ENCODE measurements at regions not wholly inside any gene's neighbourhood (a gene's known extent, or its start where the extent isn't known, plus 50 kb on each side); places are given as distances from the start of the nearest gene placed in this dataset.

DNA sequence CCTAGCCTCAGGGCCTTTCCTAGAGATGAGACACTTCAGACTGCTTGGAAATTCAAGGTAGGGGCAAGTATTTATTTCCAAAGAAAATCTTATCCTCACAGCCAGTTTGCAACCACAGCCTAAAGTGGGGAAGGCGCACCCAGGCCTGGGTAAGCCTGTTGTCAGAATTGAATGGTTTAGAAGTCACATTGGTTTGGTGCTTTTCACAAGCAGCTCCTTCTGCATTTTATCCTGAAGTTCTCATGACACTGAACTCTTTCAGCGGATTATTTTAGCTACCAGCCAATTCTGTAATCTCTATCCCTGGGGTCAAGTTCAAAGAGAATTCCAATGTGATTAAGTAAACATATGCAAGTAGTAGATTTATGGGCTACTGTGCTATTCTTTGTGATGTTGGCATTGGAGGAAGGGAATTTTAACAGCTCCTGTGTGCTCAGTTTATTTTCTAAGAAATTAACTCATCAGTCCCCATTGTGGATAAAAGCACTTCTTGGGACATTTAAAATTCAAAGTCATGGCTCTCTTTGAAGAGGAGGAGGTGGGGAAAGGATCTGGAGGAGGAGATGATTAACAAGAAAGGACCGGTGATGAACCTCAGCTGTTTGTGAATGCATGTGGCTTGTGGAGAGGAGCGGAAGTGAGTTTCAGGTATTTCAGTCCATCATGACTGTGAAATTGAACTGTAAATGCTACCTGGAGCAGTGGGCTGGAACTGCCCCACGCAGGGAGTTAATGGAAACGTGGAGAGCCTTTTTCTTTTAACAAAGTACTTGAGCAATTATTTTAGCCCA lies 90.2 kb upstream of the CACUL1 start:
- DNase-seq (ENCODE audit: insufficient read length, low spot score) (no peak), FAIRE-seq (no peak)
- TF ChIP-seq PAX5 (IDR thresholded peaks at IDR 0.05; ENCODE audit: insufficient read depth, low read length, severe bottlenecking) (no peak), TAF1 (IDR thresholded peaks at IDR 0.05; ENCODE audit: low read depth, low read length) (no peak), POU2F2 (IDR thresholded peaks at IDR 0.05; ENCODE audit: low read depth, low read length) (no peak), POLR2A (IDR thresholded peaks at IDR 0.05; ENCODE audit: low read depth, low read length) (no peak), POLR2AphosphoS5 (IDR thresholded peaks at IDR 0.05; ENCODE audit: low read depth, low read length) (no peak), SPI1 (IDR thresholded peaks at IDR 0.05; ENCODE audit: low read depth, low read length) (no peak)

GRCh38 chr10:118845776-118846175 lies 91.0 kb upstream of the CACUL1 start:
- FAIRE-seq (no peak), DNase-seq (ENCODE audit: insufficient read length, low spot score) (no peak)
- TF ChIP-seq POLR2AphosphoS5 (IDR thresholded peaks at IDR 0.05; ENCODE audit: low read depth, low read length) = no peak
- no peak for TF ChIP-seq PAX5 (IDR thresholded peaks at IDR 0.05; ENCODE audit: insufficient read depth, low read length, severe bottlenecking)
- TF ChIP-seq SPI1 (IDR thresholded peaks at IDR 0.05; ENCODE audit: low read depth, low read length) = no peak
- no peak for TF ChIP-seq TAF1 (IDR thresholded peaks at IDR 0.05; ENCODE audit: low read depth, low read length)
- TF ChIP-seq POU2F2 (IDR thresholded peaks at IDR 0.05; ENCODE audit: low read depth, low read length) = no peak

DNA sequence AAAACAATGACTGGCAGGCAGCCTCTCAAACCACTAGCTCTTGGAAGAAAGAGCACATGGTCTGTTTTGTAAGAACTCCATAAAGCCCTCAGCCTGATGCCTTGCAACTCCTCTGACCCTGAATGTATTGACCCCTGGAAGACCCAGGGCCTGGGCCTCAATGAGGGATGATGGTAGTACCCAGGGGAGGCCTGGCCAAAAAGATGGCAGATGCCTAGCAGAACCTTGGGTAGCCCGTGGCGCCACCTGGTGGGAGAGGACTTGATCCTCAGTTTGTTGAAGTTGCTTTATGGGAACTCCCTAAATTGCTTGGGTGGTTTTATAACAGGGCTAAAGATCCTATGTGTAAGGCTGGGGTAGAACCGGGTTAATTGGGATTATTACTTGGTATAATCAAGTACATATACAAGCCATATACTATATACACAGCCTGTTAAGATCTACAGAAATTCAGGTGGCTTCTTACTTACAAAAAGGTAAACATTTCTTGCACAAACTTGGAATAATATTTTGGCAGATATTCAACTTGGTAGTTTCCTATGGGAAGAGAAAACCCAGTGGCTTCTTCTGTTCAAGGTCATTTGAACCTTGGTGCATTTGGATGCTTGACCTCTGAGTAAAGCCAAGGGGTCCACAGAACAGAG lies 95.8 kb upstream of the CACUL1 start:
- no peak for TF ChIP-seq POLR2AphosphoS5 (IDR thresholded peaks at IDR 0.05; ENCODE audit: low read depth, low read length)
- no peak for TF ChIP-seq POU2F2 (IDR thresholded peaks at IDR 0.05; ENCODE audit: low read depth, low read length)
- TF ChIP-seq PAX5 (IDR thresholded peaks at IDR 0.05; ENCODE audit: insufficient read depth, low read length, severe bottlenecking) = no peak
- TF ChIP-seq TAF1 (IDR thresholded peaks at IDR 0.05; ENCODE audit: low read depth, low read length) = no peak
- no peak for TF ChIP-seq SPI1 (IDR thresholded peaks at IDR 0.05; ENCODE audit: low read depth, low read length)
- TF ChIP-seq POLR2A (IDR thresholded peaks at IDR 0.05; ENCODE audit: low read depth, low read length) = no peak
- FAIRE-seq = peak; percentile 76
- DNase-seq (ENCODE audit: insufficient read length, low spot score) = peak; percentile 24

- TF ChIP-seq PAX5 (IDR thresholded peaks at IDR 0.05; ENCODE audit: insufficient read depth, low read length, severe bottlenecking) = no peak
- TF ChIP-seq SPI1 (IDR thresholded peaks at IDR 0.05; ENCODE audit: low read depth, low read length) = peak; percentile 87
- FAIRE-seq = no peak
Observed at GRCh38 chr10:118851062-118852035, 96.6 kb upstream of the CACUL1 start.

DNA sequence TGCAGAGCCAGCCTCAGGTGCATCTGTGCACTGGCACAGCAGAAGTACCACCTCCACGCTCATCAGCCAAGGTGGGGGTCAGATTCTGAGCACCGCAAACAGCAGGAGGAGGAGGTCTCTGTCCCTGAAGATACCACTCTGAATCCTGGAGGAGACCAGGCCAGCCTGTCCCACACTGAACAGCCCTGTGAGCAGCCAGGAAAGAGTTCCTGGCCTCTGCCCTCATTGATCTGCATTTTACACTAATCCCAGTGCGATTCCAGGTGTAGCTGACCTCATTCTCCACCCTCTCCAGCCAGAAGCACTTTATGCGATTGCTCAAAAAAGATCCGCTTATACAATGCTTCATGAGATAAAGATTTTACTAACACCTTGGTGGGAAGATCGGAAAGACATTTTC lies 99.1 kb upstream of the CACUL1 start:
- no peak for DNase-seq (ENCODE audit: insufficient read length, low spot score)
- FAIRE-seq = no peak
- TF ChIP-seq PAX5 (IDR thresholded peaks at IDR 0.05; ENCODE audit: insufficient read depth, low read length, severe bottlenecking) (no peak), SPI1 (IDR thresholded peaks at IDR 0.05; ENCODE audit: low read depth, low read length) (no peak), POLR2A (IDR thresholded peaks at IDR 0.05; ENCODE audit: low read depth, low read length) (no peak), POU2F2 (IDR thresholded peaks at IDR 0.05; ENCODE audit: low read depth, low read length) (no peak), TAF1 (IDR thresholded peaks at IDR 0.05; ENCODE audit: low read depth, low read length) (no peak), POLR2AphosphoS5 (IDR thresholded peaks at IDR 0.05; ENCODE audit: low read depth, low read length) (no peak)

More at GRCh38 chr10:118851062-118852035, 96.6 kb upstream of the CACUL1 start:
- DNase-seq (ENCODE audit: insufficient read length, low spot score) = no peak

DNA sequence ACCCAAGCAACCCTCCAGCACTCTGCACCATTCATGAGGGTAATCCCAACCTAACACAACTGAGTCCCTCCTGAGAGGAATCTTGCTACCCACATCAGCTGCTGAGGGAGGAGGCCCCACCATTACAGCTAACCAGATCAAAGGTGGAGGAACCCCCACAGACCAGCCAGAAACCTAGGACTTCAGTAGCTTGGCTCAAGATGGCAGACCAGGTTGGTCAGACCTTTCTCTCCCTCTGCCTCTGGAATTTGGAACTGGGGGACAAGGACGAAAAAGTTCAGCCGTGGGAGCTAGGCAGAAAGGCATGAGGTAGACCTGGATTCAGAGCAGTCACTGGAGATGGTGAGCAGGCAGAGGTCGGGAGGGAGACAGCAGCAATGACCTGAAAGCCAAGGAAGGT lies 101.3 kb upstream of the CACUL1 start:
- no peak for TF ChIP-seq SPI1 (IDR thresholded peaks at IDR 0.05; ENCODE audit: low read depth, low read length)
- TF ChIP-seq POLR2AphosphoS5 (IDR thresholded peaks at IDR 0.05; ENCODE audit: low read depth, low read length) = no peak
- TF ChIP-seq PAX5 (IDR thresholded peaks at IDR 0.05; ENCODE audit: insufficient read depth, low read length, severe bottlenecking) = no peak
- TF ChIP-seq POU2F2 (IDR thresholded peaks at IDR 0.05; ENCODE audit: low read depth, low read length) = no peak
- TF ChIP-seq TAF1 (IDR thresholded peaks at IDR 0.05; ENCODE audit: low read depth, low read length) = no peak
- FAIRE-seq (no peak), DNase-seq (ENCODE audit: insufficient read length, low spot score) (no peak)

DNA sequence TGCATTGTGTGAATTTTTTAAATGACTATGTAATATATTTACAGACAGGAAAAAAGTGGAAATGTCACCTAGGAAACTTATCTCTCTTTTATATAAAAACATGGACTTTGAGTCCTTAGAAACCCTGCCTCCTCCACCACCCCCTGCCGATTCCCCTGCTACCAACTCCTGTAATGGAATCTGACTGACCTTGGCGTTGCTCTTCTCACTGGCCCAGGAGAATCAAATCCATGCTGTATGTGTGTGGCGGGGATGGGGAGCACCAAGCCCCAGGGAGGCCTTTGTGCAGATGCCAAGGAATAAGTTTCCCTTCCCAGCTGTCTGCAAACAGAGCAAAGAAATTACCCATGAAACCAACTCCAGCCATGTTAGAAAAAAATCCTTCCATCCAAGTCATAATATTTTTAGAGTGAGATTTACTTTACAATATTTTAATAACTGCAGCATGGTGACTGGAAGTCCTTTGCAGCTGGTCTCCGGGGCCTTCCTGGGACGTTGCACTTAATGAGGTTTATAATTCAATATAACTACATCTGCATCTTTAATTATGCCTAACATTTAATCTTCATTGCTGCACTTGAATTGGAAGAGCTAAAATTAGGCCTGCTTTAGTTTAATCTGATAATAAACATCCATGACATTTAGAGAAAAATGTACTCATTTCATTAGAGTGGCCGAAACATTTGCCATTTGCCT lies 111.4 kb upstream of the CACUL1 start:
- no peak for DNase-seq (ENCODE audit: insufficient read length, low spot score)
- no peak for FAIRE-seq

GRCh38 chr10:118867768-118868167 lies 113.0 kb upstream of the CACUL1 start:
- FAIRE-seq (no peak), DNase-seq (ENCODE audit: insufficient read length, low spot score) (no peak)
- no peak for TF ChIP-seq PAX5 (IDR thresholded peaks at IDR 0.05; ENCODE audit: insufficient read depth, low read length, severe bottlenecking)
- TF ChIP-seq POU2F2 (IDR thresholded peaks at IDR 0.05; ENCODE audit: low read depth, low read length) = no peak

More for the DNA sequence above, 111.4 kb upstream of the CACUL1 start:
- TF ChIP-seq SPI1 (IDR thresholded peaks at IDR 0.05; ENCODE audit: low read depth, low read length) (no peak), POU2F2 (IDR thresholded peaks at IDR 0.05; ENCODE audit: low read depth, low read length) (no peak), POLR2AphosphoS5 (IDR thresholded peaks at IDR 0.05; ENCODE audit: low read depth, low read length) (no peak), POLR2A (IDR thresholded peaks at IDR 0.05; ENCODE audit: low read depth, low read length) (no peak), TAF1 (IDR thresholded peaks at IDR 0.05; ENCODE audit: low read depth, low read length) (no peak)

- no peak for DNase-seq (ENCODE audit: insufficient read length, low spot score)
- FAIRE-seq = no peak
- TF ChIP-seq SPI1 (IDR thresholded peaks at IDR 0.05; ENCODE audit: low read depth, low read length) (no peak), POLR2A (IDR thresholded peaks at IDR 0.05; ENCODE audit: low read depth, low read length) (no peak), POLR2AphosphoS5 (IDR thresholded peaks at IDR 0.05; ENCODE audit: low read depth, low read length) (no peak), POU2F2 (IDR thresholded peaks at IDR 0.05; ENCODE audit: low read depth, low read length) (no peak), PAX5 (IDR thresholded peaks at IDR 0.05; ENCODE audit: insufficient read depth, low read length, severe bottlenecking) (no peak), TAF1 (IDR thresholded peaks at IDR 0.05; ENCODE audit: low read depth, low read length) (no peak)
Observed at GRCh38 chr10:118868589-118868988, 113.8 kb upstream of the CACUL1 start.
